ENCODE measurements at regions not wholly inside any gene's neighbourhood (a gene's known extent, or its start where the extent isn't known, plus 50 kb on each side); places are given as distances from the start of the nearest gene placed in this dataset.

DNA sequence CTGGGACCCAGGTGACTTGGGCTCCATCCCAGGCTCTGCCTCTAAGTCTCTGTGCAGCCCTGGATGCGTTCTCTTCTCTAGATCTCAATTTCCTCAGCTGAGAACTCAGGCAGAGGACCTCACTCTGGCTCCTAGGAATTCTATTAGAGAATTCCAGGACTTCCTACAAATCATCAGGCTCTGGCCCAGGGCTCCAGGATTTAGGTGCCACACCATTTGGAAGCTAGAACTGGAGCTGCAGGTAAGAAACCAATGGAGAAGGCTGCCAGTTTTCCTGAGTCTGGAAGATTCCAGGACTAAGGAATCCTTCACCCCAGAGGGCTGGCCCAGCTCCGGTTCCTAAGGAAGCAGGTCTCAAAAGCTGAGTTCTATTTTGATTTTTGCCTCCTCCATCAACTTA is 189.8 kb upstream of the CDH5 start (continued):
- TF ChIP-seq, protein P1, sequence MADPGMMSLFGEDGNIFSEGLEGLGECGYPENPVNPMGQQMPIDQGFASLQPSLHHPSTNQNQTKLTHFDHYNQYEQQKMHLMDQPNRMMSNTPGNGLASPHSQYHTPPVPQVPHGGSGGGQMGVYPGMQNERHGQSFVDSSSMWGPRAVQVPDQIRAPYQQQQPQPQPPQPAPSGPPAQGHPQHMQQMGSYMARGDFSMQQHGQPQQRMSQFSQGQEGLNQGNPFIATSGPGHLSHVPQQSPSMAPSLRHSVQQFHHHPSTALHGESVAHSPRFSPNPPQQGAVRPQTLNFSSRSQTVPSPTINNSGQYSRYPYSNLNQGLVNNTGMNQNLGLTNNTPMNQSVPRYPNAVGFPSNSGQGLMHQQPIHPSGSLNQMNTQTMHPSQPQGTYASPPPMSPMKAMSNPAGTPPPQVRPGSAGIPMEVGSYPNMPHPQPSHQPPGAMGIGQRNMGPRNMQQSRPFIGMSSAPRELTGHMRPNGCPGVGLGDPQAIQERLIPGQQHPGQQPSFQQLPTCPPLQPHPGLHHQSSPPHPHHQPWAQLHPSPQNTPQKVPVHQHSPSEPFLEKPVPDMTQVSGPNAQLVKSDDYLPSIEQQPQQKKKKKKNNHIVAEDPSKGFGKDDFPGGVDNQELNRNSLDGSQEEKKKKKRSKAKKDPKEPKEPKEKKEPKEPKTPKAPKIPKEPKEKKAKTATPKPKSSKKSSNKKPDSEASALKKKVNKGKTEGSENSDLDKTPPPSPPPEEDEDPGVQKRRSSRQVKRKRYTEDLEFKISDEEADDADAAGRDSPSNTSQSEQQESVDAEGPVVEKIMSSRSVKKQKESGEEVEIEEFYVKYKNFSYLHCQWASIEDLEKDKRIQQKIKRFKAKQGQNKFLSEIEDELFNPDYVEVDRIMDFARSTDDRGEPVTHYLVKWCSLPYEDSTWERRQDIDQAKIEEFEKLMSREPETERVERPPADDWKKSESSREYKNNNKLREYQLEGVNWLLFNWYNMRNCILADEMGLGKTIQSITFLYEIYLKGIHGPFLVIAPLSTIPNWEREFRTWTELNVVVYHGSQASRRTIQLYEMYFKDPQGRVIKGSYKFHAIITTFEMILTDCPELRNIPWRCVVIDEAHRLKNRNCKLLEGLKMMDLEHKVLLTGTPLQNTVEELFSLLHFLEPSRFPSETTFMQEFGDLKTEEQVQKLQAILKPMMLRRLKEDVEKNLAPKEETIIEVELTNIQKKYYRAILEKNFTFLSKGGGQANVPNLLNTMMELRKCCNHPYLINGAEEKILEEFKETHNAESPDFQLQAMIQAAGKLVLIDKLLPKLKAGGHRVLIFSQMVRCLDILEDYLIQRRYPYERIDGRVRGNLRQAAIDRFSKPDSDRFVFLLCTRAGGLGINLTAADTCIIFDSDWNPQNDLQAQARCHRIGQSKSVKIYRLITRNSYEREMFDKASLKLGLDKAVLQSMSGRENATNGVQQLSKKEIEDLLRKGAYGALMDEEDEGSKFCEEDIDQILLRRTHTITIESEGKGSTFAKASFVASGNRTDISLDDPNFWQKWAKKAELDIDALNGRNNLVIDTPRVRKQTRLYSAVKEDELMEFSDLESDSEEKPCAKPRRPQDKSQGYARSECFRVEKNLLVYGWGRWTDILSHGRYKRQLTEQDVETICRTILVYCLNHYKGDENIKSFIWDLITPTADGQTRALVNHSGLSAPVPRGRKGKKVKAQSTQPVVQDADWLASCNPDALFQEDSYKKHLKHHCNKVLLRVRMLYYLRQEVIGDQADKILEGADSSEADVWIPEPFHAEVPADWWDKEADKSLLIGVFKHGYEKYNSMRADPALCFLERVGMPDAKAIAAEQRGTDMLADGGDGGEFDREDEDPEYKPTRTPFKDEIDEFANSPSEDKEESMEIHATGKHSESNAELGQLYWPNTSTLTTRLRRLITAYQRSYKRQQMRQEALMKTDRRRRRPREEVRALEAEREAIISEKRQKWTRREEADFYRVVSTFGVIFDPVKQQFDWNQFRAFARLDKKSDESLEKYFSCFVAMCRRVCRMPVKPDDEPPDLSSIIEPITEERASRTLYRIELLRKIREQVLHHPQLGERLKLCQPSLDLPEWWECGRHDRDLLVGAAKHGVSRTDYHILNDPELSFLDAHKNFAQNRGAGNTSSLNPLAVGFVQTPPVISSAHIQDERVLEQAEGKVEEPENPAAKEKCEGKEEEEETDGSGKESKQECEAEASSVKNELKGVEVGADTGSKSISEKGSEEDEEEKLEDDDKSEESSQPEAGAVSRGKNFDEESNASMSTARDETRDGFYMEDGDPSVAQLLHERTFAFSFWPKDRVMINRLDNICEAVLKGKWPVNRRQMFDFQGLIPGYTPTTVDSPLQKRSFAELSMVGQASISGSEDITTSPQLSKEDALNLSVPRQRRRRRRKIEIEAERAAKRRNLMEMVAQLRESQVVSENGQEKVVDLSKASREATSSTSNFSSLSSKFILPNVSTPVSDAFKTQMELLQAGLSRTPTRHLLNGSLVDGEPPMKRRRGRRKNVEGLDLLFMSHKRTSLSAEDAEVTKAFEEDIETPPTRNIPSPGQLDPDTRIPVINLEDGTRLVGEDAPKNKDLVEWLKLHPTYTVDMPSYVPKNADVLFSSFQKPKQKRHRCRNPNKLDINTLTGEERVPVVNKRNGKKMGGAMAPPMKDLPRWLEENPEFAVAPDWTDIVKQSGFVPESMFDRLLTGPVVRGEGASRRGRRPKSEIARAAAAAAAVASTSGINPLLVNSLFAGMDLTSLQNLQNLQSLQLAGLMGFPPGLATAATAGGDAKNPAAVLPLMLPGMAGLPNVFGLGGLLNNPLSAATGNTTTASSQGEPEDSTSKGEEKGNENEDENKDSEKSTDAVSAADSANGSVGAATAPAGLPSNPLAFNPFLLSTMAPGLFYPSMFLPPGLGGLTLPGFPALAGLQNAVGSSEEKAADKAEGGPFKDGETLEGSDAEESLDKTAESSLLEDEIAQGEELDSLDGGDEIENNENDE (IDR thresholded peaks at IDR 0.05; ENCODE audit: insufficient replicate concordance, low read length) = no peak
- TF ChIP-seq YY1 (IDR thresholded peaks at IDR 0.05; ENCODE audit: low read depth, low read length) (no peak), JUN (IDR thresholded peaks at IDR 0.05; ENCODE audit: low read depth, low read length) (no peak), SRF (IDR thresholded peaks at IDR 0.05; ENCODE audit: low read depth, low read length) (no peak)
- TF ChIP-seq, protein P2, sequence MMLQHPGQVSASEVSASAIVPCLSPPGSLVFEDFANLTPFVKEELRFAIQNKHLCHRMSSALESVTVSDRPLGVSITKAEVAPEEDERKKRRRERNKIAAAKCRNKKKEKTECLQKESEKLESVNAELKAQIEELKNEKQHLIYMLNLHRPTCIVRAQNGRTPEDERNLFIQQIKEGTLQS (IDR thresholded peaks at IDR 0.05; ENCODE audit: insufficient read depth, low read depth, low read length) = no peak

Measured in H1 (cell line).